Skeletal muscle satellite cell (primary cell): ENCODE measurements at regions not wholly inside any gene's neighbourhood (a gene's known extent, or its start where the extent isn't known, plus 50 kb on each side); places are given as distances from the start of the nearest gene placed in this dataset.

Experiments used
- H3K27me3 ChIP-seq: 2 replicates; pipeline ENCODE4 v1.7.0; 2013; ENCODE audit warnings: low read length; ENCODE audit not compliant: control insufficient read depth, insufficient read depth
- H3K36me3 ChIP-seq: 2 replicates; pipeline ENCODE4 v1.7.0; 2013; ENCODE audit warnings: mild to moderate bottlenecking, control low read depth, low read length; ENCODE audit not compliant: insufficient read depth
- H3K4me1 ChIP-seq: 2 replicates; pipeline ENCODE4 v1.7.0; 2013; ENCODE audit warnings: low read length; ENCODE audit not compliant: control insufficient read depth, insufficient read depth
- H3K4me2 ChIP-seq: 2 replicates; pipeline ENCODE4 v1.7.0; 2013; ENCODE audit warnings: mild to moderate bottlenecking, low read length
- H3K4me3 ChIP-seq: 2 replicates; pipeline ENCODE4 v1.7.0; 2013; ENCODE audit warnings: low read length
- H3K9ac ChIP-seq: 2 replicates; pipeline ENCODE4 v1.7.0; 2013; ENCODE audit warnings: mild to moderate bottlenecking, low read depth, low read length, moderate library complexity
- H3K9me3 ChIP-seq: replicated peaks from 2 replicates; pipeline ENCODE4 v1.7.0; 2013; ENCODE audit warnings: mild to moderate bottlenecking, control low read depth, low read length

GRCh38 chr11:134746609-134747008 lies 334.6 kb upstream of the B3GAT1 start:
- Histone ChIP-seq H3K4me3 (no peak overlapping the region), H3K4me2 (no peak overlapping the region), H3K9ac (no peak overlapping the region), H3K4me1 (no peaks in the 10 kb centered on the region), H3K27me3 (no peaks in the 10 kb centered on the region), H3K36me3 (no peaks in the 10 kb centered on the region), H3K9me3 (peaks cover 5% of the 10 kb centered on the region)

GRCh38 chr11:134745456-134745855 lies 333.4 kb upstream of the B3GAT1 start:
- no peaks in the 10 kb centered on the region for H3K27me3 ChIP-seq
- peaks cover 8% of the 10 kb centered on the region for H3K9me3 ChIP-seq
- no peaks in the 10 kb centered on the region for H3K36me3 ChIP-seq
- H3K4me2 ChIP-seq: no peak overlapping the region
- no peak overlapping the region for H3K9ac ChIP-seq
- no peaks in the 10 kb centered on the region for H3K4me1 ChIP-seq
- no peak overlapping the region for H3K4me3 ChIP-seq

- no peak overlapping the region for H3K4me3 ChIP-seq
- H3K9me3 ChIP-seq: peaks cover 6% of the 10 kb centered on the region
- no peak overlapping the region for H3K9ac ChIP-seq
- H3K4me2 ChIP-seq: no peak overlapping the region
- H3K4me1 ChIP-seq: no peaks in the 10 kb centered on the region
- H3K27me3 ChIP-seq: no peaks in the 10 kb centered on the region
- H3K36me3 ChIP-seq: no peaks in the 10 kb centered on the region
These were observed 331.8 kb upstream of the B3GAT1 start for GRCh38 chr11:134743820-134744195.

- Histone ChIP-seq H3K4me3 (no peak overlapping the region), H3K36me3 (no peaks in the 10 kb centered on the region), H3K9me3 (peaks cover 11% of the 10 kb centered on the region), H3K9ac (no peak overlapping the region), H3K4me2 (no peak overlapping the region), H3K4me1 (no peaks in the 10 kb centered on the region), H3K27me3 (no peaks in the 10 kb centered on the region)
These were observed 331.1 kb upstream of the B3GAT1 start for GRCh38 chr11:134742956-134743819.

GRCh38 chr11:134742224-134742612 lies 330.2 kb upstream of the B3GAT1 start:
- Histone ChIP-seq H3K4me3 (no peak overlapping the region), H3K4me1 (no peaks in the 10 kb centered on the region), H3K36me3 (no peaks in the 10 kb centered on the region), H3K4me2 (no peak overlapping the region), H3K9ac (no peak overlapping the region), H3K27me3 (no peaks in the 10 kb centered on the region), H3K9me3 (peaks cover 16% of the 10 kb centered on the region)

GRCh38 chr11:134741453-134742223 lies 329.6 kb upstream of the B3GAT1 start:
- Histone ChIP-seq H3K27me3 (no peaks in the 10 kb centered on the region), H3K9ac (no peak overlapping the region), H3K4me3 (no peak overlapping the region), H3K36me3 (no peaks in the 10 kb centered on the region), H3K4me1 (no peaks in the 10 kb centered on the region), H3K9me3 (peaks cover 18% of the 10 kb centered on the region), H3K4me2 (no peak overlapping the region)

- H3K4me3 ChIP-seq: no peak overlapping the region
- peaks cover 22% of the 10 kb centered on the region for H3K9me3 ChIP-seq
- no peak overlapping the region for H3K4me2 ChIP-seq
- H3K9ac ChIP-seq: no peak overlapping the region
- no peaks in the 10 kb centered on the region for H3K27me3 ChIP-seq
- H3K36me3 ChIP-seq: no peaks in the 10 kb centered on the region
- H3K4me1 ChIP-seq: no peaks in the 10 kb centered on the region
These were observed 328.7 kb upstream of the B3GAT1 start for GRCh38 chr11:134740590-134741261.

- no peaks in the 10 kb centered on the region for H3K4me1 ChIP-seq
- H3K4me3 ChIP-seq: no peak overlapping the region
- no peak overlapping the region for H3K9ac ChIP-seq
- no peaks in the 10 kb centered on the region for H3K27me3 ChIP-seq
- no peaks in the 10 kb centered on the region for H3K36me3 ChIP-seq
- H3K9me3 ChIP-seq: peaks cover 22% of the 10 kb centered on the region
- H3K4me2 ChIP-seq: no peak overlapping the region
These were observed 327.1 kb upstream of the B3GAT1 start for GRCh38 chr11:134739136-134739535.

- no peak overlapping the region for H3K4me3 ChIP-seq
- no peaks in the 10 kb centered on the region for H3K27me3 ChIP-seq
- H3K4me2 ChIP-seq: no peak overlapping the region
- no peaks in the 10 kb centered on the region for H3K36me3 ChIP-seq
- H3K9ac ChIP-seq: no peak overlapping the region
- H3K4me1 ChIP-seq: no peaks in the 10 kb centered on the region
- peaks cover 24% of the 10 kb centered on the region for H3K9me3 ChIP-seq
These were observed 326.5 kb upstream of the B3GAT1 start for GRCh38 chr11:134738581-134738980.

- Histone ChIP-seq H3K4me1 (no peaks in the 10 kb centered on the region), H3K4me2 (no peak overlapping the region), H3K4me3 (no peak overlapping the region), H3K36me3 (no peaks in the 10 kb centered on the region), H3K9ac (no peak overlapping the region), H3K27me3 (no peaks in the 10 kb centered on the region), H3K9me3 (peaks cover 29% of the 10 kb centered on the region)
These were observed 325.8 kb upstream of the B3GAT1 start for GRCh38 chr11:134737563-134738510.
